Endothelial cell of umbilical vein (primary cell): ENCODE measurements at regions not wholly inside any gene's neighbourhood (a gene's known extent, or its start where the extent isn't known, plus 50 kb on each side); places are given as distances from the start of the nearest gene placed in this dataset.

Source experiments
- BruUV-seq: library from RNA; stranded (reverse); fragments of 400-500 nt; replicated peaks from 2 replicates; lab custom pipeline; 2021; lab: Mats Ljungman, UMichigan
- CTCF ChIA-PET: fragments of 300-600, 350-600 bp; sonication (Branson Sonifier 250); formaldehyde crosslinking; loops from one replicate; lab custom pipeline; 2021; ENCODE audit warnings: antibody characterized with exemption, inconsistent platforms; lab: Charles Lee
- POLR2A ChIA-PET: fragments of 300-600, 350-600 bp; sonication (Branson Sonifier 250); formaldehyde crosslinking; loops from one replicate; lab custom pipeline; 2021; ENCODE audit warnings: antibody characterized with exemption, inconsistent platforms; lab: Charles Lee
- DNase-seq: peaks from one replicate; pipeline ENCODE4 v3.0.0-alpha.2; 2011; ENCODE audit warnings: low read depth, low spot score
- FAIRE-seq: peaks from 2 replicates; lab custom pipeline; 2011; peaks lifted over from hg19 to GRCh38; lab: Jason Lieb, UNC
- H2AFZ ChIP-seq: 2 replicates; pipeline ENCODE4 v1.6.0; 2012; ENCODE audit warnings: low read depth, low read length, control low read depth, inconsistent platforms
- H3K27ac ChIP-seq: 2 replicates; pipeline ENCODE4 v1.5.1; 2011; ENCODE audit warnings: low read depth, mild to moderate bottlenecking, control low read depth, low read length, moderate library complexity; ENCODE audit not compliant: insufficient read depth
- H3K27me3 ChIP-seq, 2 experiments: 2 replicates each; pipeline versions ENCODE4 v1.6.0 to v1.6.1; 2011; ENCODE audit warnings: low read length in 2 of 2, mixed read lengths in 1 of 2; ENCODE audit not compliant: control insufficient read depth in 2 of 2, insufficient read depth in 2 of 2
- H3K36me3 ChIP-seq, 2 experiments: 2 replicates in 1 of 2; 3 replicates in 1 of 2; pipeline ENCODE4 v1.5.1; 2011; ENCODE audit warnings: low read length in 2 of 2, mild to moderate bottlenecking in 1 of 2, moderate library complexity in 1 of 2; ENCODE audit not compliant: control insufficient read depth in 2 of 2, insufficient read depth in 2 of 2; ENCODE audit errors: extremely low read depth in 1 of 2
- H3K4me1 ChIP-seq: 3 replicates; pipeline ENCODE4 v1.5.1; 2011; ENCODE audit warnings: mild to moderate bottlenecking, low read length; ENCODE audit not compliant: control insufficient read depth, insufficient read depth; ENCODE audit errors: extremely low read depth
- H3K4me2 ChIP-seq: 2 replicates; pipeline ENCODE4 v1.6.1; 2011; ENCODE audit warnings: low read length, control low read depth, mixed read lengths; ENCODE audit not compliant: insufficient read depth
- H3K4me3 ChIP-seq, 3 experiments: fragments of 200-600 bp in 1 of 3; sonication (generic), shearing (Covaris generic) in 1 of 3; replicated peaks in 1 of 3; 2 replicates each; pipeline ENCODE4 v1.5.1; 2011 to 2016; ENCODE audit warnings: control low read depth in 3 of 3, low read length in 3 of 3, mild to moderate bottlenecking in 2 of 3, inconsistent platforms in 1 of 3, low read depth in 1 of 3, moderate library complexity in 1 of 3; ENCODE audit not compliant: insufficient read depth in 1 of 3
- H3K79me2 ChIP-seq: 2 replicates; pipeline ENCODE4 v1.6.0; 2012; ENCODE audit warnings: low read length, inconsistent platforms; ENCODE audit not compliant: control insufficient read depth, insufficient read depth
- H3K9ac ChIP-seq: replicated peaks from 2 replicates; pipeline ENCODE3; 2011; ENCODE audit warnings: low read length, control low read depth; ENCODE audit not compliant: insufficient read depth; ENCODE audit errors: extremely low read depth
- H3K9me1 ChIP-seq: replicated peaks from 3 replicates; pipeline ENCODE4 v1.6.0; 2011; ENCODE audit warnings: mild to moderate bottlenecking, low read length; ENCODE audit not compliant: control insufficient read depth, insufficient read depth; ENCODE audit errors: extremely low read depth
- H3K9me3 ChIP-seq: replicated peaks from 2 replicates; pipeline ENCODE4 v1.5.1; 2012; ENCODE audit warnings: low read length, inconsistent platforms; ENCODE audit not compliant: control insufficient read depth, insufficient read depth
- H4K20me1 ChIP-seq: replicated peaks from 2 replicates; pipeline ENCODE3; 2011; ENCODE audit warnings: mild to moderate bottlenecking, low read length; ENCODE audit not compliant: control insufficient read depth, insufficient read depth; ENCODE audit errors: extremely low read depth
- CTCF ChIP-seq, 2 donors: IDR thresholded peaks; 1 replicate in 1 of 2; 2 replicates in 1 of 2; pipeline ENCODE4 v1.5.1; 2011; ENCODE audit warnings: low read length in 2 of 2, mild to moderate bottlenecking in 2 of 2, moderate library complexity in 2 of 2, control low read depth in 1 of 2, inconsistent platforms in 1 of 2, low read depth in 1 of 2; ENCODE audit not compliant: insufficient read depth in 1 of 2; ENCODE audit errors: extremely low read depth in 1 of 2
- EZH2 ChIP-seq: IDR thresholded peaks from 2 replicates; pipeline ENCODE4 v1.6.1; 2012; ENCODE audit warnings: borderline replicate concordance, low read depth, mild to moderate bottlenecking, moderate library complexity, low read length, inconsistent platforms; ENCODE audit not compliant: severe bottlenecking
- FOS ChIP-seq: IDR thresholded peaks from 2 replicates; pipeline ENCODE4 v1.6.1; 2011; ENCODE audit warnings: mild to moderate bottlenecking, low read length, moderate library complexity, borderline replicate concordance; ENCODE audit not compliant: insufficient read depth
- GATA2 ChIP-seq: IDR thresholded peaks from 2 replicates; pipeline ENCODE4 v1.7.0; 2011; ENCODE audit warnings: low read depth, mild to moderate bottlenecking, moderate library complexity, mixed read lengths, low read length; ENCODE audit not compliant: insufficient read length, insufficient read depth
- JUN ChIP-seq: IDR thresholded peaks from 2 replicates; pipeline ENCODE4 v1.6.1; 2011; ENCODE audit warnings: borderline replicate concordance, low read depth; ENCODE audit not compliant: insufficient read length, insufficient read depth
- MAX ChIP-seq: IDR thresholded peaks from 2 replicates; pipeline ENCODE4 v1.6.1; 2011; ENCODE audit not compliant: insufficient read depth, insufficient read length
- MYC ChIP-seq: IDR thresholded peaks from one replicate; pipeline ENCODE4 v1.6.1; 2011; ENCODE audit warnings: mild to moderate bottlenecking, low read depth, low read length
- POLR2A ChIP-seq: IDR thresholded peaks from 2 replicates; pipeline ENCODE4 v1.6.1; 2012; ENCODE audit warnings: low read depth, mild to moderate bottlenecking, control low read depth, low read length
- POLR2AphosphoS5 ChIP-seq: IDR thresholded peaks from 2 replicates; pipeline ENCODE4 v1.6.1; 2012; ENCODE audit warnings: low read depth, mild to moderate bottlenecking, control low read depth, low read length, moderate library complexity; ENCODE audit not compliant: insufficient read depth
- dilution Hi-C: fragments of 300-500 bp; cut with MboI; formaldehyde crosslinking; loops from one replicate; pipeline ENCODE4 v1.15.0; 2019; ENCODE audit warnings: low sequenced_read_pairs; ENCODE audit not compliant: extremely low pct_ligation_motif_present
- intact Hi-C: fragments of 100-400 bp; cut with micrococcal nuclease; formaldehyde crosslinking; loops from one replicate; pipeline ENCODE4 v1.10.0; 2022

- TF ChIP-seq FOS = no peak
- no peak for TF ChIP-seq MYC
- no peak for TF ChIP-seq CTCF (IDR thresholded peaks at IDR 0.05; ENCODE audit: extremely low read depth in 1 of 2, insufficient read depth in 1 of 2, low read depth in 1 of 2, low read length in 2 of 2)
- TF ChIP-seq GATA2 = no peak
- no peak for TF ChIP-seq POLR2AphosphoS5
- no peak for TF ChIP-seq JUN
- no peak for TF ChIP-seq POLR2A
- TF ChIP-seq MAX = no peak
- no peak for TF ChIP-seq EZH2
- DNase-seq (no peak), FAIRE-seq (no peak)
- dilution Hi-C loops = no loop called here
- no TSS peak for BruUV-seq
- Histone ChIP-seq H3K27ac (no peak overlapping the region), H3K9me1 (no peaks in the 10 kb centered on the region), H3K79me2 (no peaks in the 10 kb centered on the region), H3K9ac (no peak overlapping the region), H2AFZ (no peak overlapping the region), H3K27me3 (no peaks in the 10 kb centered on the region), H3K9me3 (peaks cover 13% of the 10 kb centered on the region), H3K4me3 (no peak overlapping the region), H4K20me1 (no peaks in the 10 kb centered on the region), H3K4me2 (no peak overlapping the region), H3K36me3 (no peaks in the 10 kb centered on the region), H3K4me1 (no peaks in the 10 kb centered on the region)
- intact Hi-C loops = no loop called here
- ChIA-PET CTCF (no interaction called here), POLR2A (no interaction called here)
These were observed 386.3 kb upstream of the CADM1 start for GRCh38 chr11:115890500-115890899.
